ENCODE measurements at regions not wholly inside any gene's neighbourhood (a gene's known extent, or its start where the extent isn't known, plus 50 kb on each side); places are given as distances from the start of the nearest gene placed in this dataset.

- TF ChIP-seq CTCF (IDR thresholded peaks at IDR 0.05), result no peak
- TF ChIP-seq EZH2 (IDR thresholded peaks at IDR 0.05; ENCODE audit: borderline replicate concordance, insufficient read depth, low read depth, low read length, poor library complexity, severe bottlenecking), result no peak
Measured at GRCh38 chr3:152159328-152159727, 109.4 kb upstream of the MBNL1 start.

Measured in B cell (primary cell).